NCI-H510A (cell line): ENCODE measurements at regions not wholly inside any gene's neighbourhood (a gene's known extent, or its start where the extent isn't known, plus 50 kb on each side); places are given as distances from the start of the nearest gene placed in this dataset.
"Not testable (repeated sequence)": the region's sequence is repeated elsewhere in the genome, so short reads cannot be mapped to it uniquely, and the experiment has no call there.

Experiments used
- DNase-seq: peaks from one replicate; lab custom pipeline; 2025; lab: John Stamatoyannopoulos, UW

GRCh38 chr12:89856431-89856830 is 147.8 kb upstream of the ATP2B1 start:
- DNase-seq, result no peak

- no peak for DNase-seq
Observed at GRCh38 chr12:89848732-89849131, 140.1 kb upstream of the ATP2B1 start.

GRCh38 chr12:89846473-89847055 is 137.9 kb upstream of the ATP2B1 start:
- DNase-seq, result no peak

DNA sequence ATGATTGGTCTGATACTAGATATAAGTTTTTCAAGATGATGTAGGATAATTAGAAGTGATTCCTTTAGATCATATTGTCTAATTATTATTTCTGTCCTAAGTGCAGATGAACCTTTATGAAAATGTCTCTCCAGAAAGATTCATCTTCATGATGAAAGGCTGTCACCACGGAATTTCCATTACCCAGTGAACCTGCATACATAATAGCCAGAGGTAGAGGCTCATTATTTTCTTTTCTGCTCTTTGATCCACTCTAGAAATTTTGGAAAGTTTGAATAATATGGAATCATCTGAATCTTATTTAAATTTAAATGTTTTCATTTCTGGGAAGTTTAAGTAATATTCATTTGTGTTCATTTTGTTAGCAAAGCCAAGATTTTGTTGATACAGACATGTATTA is 137.1 kb upstream of the ATP2B1 start:
- DNase-seq, result no peak

- no peak for DNase-seq
Observed at GRCh38 chr12:89845366-89845765, 136.7 kb upstream of the ATP2B1 start.

DNA sequence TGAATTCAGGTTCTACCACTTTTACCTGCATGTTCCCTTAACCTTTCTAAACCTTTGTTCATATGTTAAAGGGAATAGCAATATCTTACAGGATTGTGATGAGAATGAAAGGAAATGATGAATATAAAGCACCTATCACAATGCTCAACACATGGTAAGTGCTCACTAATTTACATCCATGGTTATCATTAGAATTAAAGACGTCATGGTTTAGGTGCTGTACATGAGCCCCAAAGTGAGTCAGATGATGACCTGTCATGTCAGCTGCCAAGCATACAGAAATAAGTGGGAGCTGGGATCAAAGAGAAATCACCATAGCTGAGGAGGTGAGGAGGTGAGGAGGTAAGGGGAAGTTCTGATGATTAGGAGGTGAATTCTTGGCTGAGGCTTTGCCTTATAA is 135.9 kb upstream of the ATP2B1 start:
- DNase-seq, result no peak

- DNase-seq, result no peak
Observed at GRCh38 chr12:89840162-89840922, 131.7 kb upstream of the ATP2B1 start.

- no peak for DNase-seq
Observed at GRCh38 chr12:89839444-89839843, 130.8 kb upstream of the ATP2B1 start.

GRCh38 chr12:89838833-89839232 is 130.2 kb upstream of the ATP2B1 start:
- DNase-seq, result no peak

GRCh38 chr12:89836026-89836425 is 127.4 kb upstream of the ATP2B1 start:
- DNase-seq, result no peak

- DNase-seq, result no peak
Observed at GRCh38 chr12:89834676-89835075, 126.0 kb upstream of the ATP2B1 start.

DNA sequence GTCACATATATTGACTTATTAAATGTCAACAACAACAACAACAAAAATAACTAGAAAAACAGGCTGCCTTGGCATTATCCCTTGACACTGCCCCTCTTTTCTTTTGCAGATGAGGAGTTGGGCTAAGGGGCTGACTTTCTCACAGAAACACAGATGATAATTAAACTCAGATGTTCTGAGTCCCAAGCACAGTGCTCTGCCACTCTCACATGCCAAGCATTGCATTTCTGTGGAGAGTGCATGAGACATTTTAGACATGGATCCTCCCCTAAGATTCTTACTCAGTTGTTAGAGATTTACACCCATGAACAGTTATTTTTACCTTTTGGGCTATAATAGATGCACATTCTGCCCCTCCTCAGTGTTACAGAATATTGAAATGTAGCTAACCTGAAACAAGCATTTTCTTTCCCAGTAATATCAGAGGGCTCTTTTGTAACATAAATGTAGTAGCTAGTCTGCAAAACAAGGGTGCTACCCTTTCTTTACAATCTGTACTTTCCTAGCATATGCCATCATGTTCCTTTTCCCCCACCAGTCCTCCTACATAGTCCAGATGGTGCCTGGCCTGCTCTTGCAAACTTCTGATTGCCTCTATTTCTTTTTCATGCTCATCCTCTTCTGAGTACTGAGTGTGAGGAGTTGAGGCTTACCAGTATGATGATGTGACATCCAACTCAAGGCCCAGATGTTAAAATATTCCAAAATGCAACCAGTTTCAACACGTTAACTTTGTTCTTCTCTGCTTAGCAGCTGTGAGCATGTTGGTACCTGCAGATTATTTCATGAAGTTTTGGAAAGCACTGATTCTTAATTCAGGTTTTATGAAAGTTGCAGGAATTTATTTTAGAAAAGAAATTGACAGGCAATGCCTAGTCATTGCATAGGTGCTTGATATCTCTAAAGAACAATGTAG is 125.0 kb upstream of the ATP2B1 start:
- no peak for DNase-seq

DNA sequence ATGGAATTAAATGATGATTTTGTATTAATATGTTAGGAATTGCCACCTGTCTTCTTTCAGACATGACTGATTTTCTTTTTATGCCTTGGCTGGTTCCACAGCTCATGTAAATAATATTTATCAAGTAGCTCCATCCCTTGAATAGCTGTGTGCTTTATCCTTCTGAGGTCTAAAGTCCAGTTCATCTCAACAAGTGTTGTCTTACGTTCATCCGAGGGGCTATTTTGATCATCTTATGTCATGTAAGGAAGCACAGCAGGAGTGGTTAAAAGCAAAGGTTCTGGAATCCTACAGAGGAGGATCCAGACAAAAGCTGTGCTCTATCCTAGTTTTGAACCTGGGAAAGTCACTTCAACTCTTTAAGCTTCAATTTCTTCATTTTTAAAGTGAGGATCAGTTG is 123.7 kb upstream of the ATP2B1 start:
- DNase-seq, result no peak

DNA sequence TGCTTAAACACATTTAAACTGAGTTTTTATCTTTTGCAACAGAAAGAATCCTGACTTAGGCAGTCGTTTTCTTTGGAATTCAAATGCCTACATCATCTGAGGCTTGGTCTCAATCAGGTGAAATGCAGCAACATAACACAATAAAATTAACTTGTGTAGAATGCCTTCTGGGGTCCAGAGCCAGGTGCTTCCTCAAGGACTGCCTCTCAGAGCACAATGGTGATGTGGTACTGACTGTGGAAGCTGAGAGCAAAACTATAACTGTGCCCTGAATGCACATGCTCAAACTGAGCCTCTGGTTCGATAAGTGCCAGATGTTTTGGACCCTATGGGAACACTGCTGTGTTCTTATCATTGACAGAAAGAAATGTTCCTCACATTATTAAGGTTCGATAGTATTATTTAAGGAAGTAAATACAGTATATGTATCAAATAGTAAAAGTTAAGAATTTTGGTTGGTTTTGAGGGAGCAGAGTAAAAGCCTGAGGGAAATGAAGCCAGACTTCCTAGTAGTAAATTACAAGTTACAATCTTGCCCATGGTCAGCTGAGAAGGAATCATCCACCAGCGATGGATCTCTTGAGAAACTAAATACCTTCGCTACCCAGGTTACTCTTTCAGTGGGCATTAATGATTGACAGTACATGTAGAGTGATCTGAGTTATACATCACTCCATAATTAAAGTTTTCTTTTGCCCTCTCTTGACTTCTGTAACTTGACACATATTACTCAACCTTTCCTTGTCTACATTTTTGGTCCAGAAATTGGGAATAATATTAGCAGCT is 122.9 kb upstream of the ATP2B1 start:
- no peak for DNase-seq

DNA sequence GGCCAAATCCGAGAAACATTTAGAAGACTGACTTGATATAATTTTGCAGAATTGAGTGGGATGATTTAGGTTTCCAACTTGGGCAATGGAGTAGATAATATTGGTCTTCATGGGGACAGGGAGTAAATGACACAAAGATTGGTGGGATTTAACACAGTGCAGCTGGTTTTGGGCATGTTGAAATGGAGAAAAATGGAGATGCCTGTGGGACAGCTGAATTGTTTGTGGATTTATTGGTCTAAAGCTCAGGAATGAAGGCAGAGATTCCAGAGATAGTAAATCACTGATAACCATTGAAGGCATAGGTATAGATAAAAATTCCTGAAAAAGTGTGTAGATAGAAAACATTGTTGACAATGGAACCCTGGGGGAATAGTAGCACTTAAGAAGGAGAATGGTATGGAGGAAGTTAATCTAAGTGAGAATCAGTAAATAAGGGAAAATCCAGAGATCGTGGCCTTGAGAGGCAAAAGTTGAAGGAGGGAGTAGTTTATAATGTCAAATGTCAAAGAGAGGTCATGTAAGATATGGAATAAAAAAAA is 120.9 kb upstream of the ATP2B1 start:
- DNase-seq, result no peak

GRCh38 chr12:89828575-89828974 is 119.9 kb upstream of the ATP2B1 start:
- no peak for DNase-seq

- DNase-seq, result no peak
Observed at GRCh38 chr12:89827592-89827991, 119.0 kb upstream of the ATP2B1 start.

- DNase-seq, result no peak
Observed at GRCh38 chr12:89826468-89826867, 117.8 kb upstream of the ATP2B1 start.

- DNase-seq, result no peak
Observed at GRCh38 chr12:89825591-89826449, 117.2 kb upstream of the ATP2B1 start.

DNA sequence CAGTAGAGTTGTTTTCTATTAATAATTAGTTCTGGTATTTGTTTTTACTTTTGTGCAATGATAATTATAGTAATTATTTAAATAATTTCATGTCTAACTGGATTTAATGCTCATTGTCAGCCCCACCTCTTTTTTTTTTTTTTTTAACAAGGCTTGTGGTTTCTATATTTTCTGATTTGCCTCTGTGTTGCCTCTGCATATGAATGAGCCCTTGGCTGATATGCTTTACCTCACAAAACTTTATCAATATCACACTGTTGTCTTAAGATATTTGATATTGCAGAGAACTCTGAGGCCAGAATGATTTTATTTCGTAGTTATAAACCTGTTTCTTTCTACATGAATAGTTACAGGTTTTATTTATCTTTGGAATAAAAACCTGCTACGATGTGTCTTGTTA is 116.2 kb upstream of the ATP2B1 start:
- DNase-seq, result no peak

DNA sequence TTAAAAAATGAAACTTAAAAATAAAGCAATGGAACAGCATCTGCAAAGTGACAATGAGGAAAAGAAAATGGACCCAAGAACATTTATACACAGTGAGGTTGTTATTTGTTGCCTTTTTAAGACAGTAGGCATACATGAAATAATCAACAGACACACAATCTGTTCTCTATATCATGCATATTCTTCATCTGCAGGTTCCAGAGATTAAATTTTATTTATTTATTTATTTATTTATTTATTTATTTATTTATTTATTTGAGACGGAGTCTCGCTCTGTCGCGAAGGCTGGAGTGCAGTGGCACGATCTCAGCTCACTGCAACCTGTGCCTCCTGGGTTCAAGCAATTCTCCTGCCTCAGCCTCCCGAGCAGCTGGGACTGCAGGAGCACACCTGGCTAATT is 114.4 kb upstream of the ATP2B1 start:
- DNase-seq, result not testable (repeated sequence)
